ENCODE measurements at regions not wholly inside any gene's neighbourhood (a gene's known extent, or its start where the extent isn't known, plus 50 kb on each side); places are given as distances from the start of the nearest gene placed in this dataset.

GRCh38 chr3:137204409-137204808 lies 246.6 kb downstream of the IL20RB start:
- Histone ChIP-seq H3K4me1 (ENCODE audit: insufficient read depth, low read length, severe bottlenecking) (no peaks in the 10 kb centered on the region), H3K4me2 (ENCODE audit: low read length) (no peak overlapping the region), H3K9me3 (ENCODE audit: low read length) (no peaks in the 10 kb centered on the region), H3F3A (ENCODE audit: insufficient read depth, low read length) (no peaks in the 10 kb centered on the region), H3K27ac (ENCODE audit: low read depth, low read length, poor library complexity, severe bottlenecking) (no peak overlapping the region), H3K9ac (ENCODE audit: low read length) (no peak overlapping the region), H3K9me2 (ENCODE audit: low read depth, low read length) (no peaks in the 10 kb centered on the region), H4K20me1 (ENCODE audit: insufficient read depth, low read length) (no peaks in the 10 kb centered on the region), H3K79me2 (ENCODE audit: insufficient read depth, low read length) (no peaks in the 10 kb centered on the region), H3K27me3 (ENCODE audit: insufficient read depth, low read length) (no peaks in the 10 kb centered on the region), H3K4me3 (ENCODE audit: low read depth, low read length, poor library complexity, severe bottlenecking) (no peak overlapping the region), H3K36me3 (ENCODE audit: insufficient read depth, low read length) (no peaks in the 10 kb centered on the region), H2AFZ (ENCODE audit: low read length) (no peak overlapping the region)
- no peak for TF ChIP-seq CTCF (IDR thresholded peaks at IDR 0.05; ENCODE audit: low read length)
- TF ChIP-seq EZH2 (IDR thresholded peaks at IDR 0.05; ENCODE audit: borderline replicate concordance, low read length): no peak

GRCh38 chr3:137205394-137206045 lies 247.7 kb downstream of the IL20RB start:
- no peaks in the 10 kb centered on the region for H3K79me2 ChIP-seq (ENCODE audit: insufficient read depth, low read length)
- H3K27ac ChIP-seq (ENCODE audit: low read depth, low read length, poor library complexity, severe bottlenecking): no peak overlapping the region
- TF ChIP-seq EZH2 (IDR thresholded peaks at IDR 0.05; ENCODE audit: borderline replicate concordance, low read length) (no peak), CTCF (IDR thresholded peaks at IDR 0.05; ENCODE audit: low read length) (no peak)
- no peaks in the 10 kb centered on the region for H3K27me3 ChIP-seq (ENCODE audit: insufficient read depth, low read length)
- no peaks in the 10 kb centered on the region for H3K36me3 ChIP-seq (ENCODE audit: insufficient read depth, low read length)
- no peaks in the 10 kb centered on the region for H3K9me3 ChIP-seq (ENCODE audit: low read length)
- no peak overlapping the region for H3K9ac ChIP-seq (ENCODE audit: low read length)
- H4K20me1 ChIP-seq (ENCODE audit: insufficient read depth, low read length): no peaks in the 10 kb centered on the region
- no peak overlapping the region for H2AFZ ChIP-seq (ENCODE audit: low read length)
- no peaks in the 10 kb centered on the region for H3F3A ChIP-seq (ENCODE audit: insufficient read depth, low read length)
- no peak overlapping the region for H3K4me2 ChIP-seq (ENCODE audit: low read length)
- H3K4me1 ChIP-seq (ENCODE audit: insufficient read depth, low read length, severe bottlenecking): no peaks in the 10 kb centered on the region
- H3K4me3 ChIP-seq (ENCODE audit: low read depth, low read length, poor library complexity, severe bottlenecking): no peak overlapping the region
- H3K9me2 ChIP-seq (ENCODE audit: low read depth, low read length): no peaks in the 10 kb centered on the region

- TF ChIP-seq CTCF (IDR thresholded peaks at IDR 0.05; ENCODE audit: low read length): no peak
- no peak for TF ChIP-seq EZH2 (IDR thresholded peaks at IDR 0.05; ENCODE audit: borderline replicate concordance, low read length)
- Histone ChIP-seq H3K4me1 (ENCODE audit: insufficient read depth, low read length, severe bottlenecking) (no peaks in the 10 kb centered on the region), H4K20me1 (ENCODE audit: insufficient read depth, low read length) (no peaks in the 10 kb centered on the region), H3F3A (ENCODE audit: insufficient read depth, low read length) (no peaks in the 10 kb centered on the region), H3K4me3 (ENCODE audit: low read depth, low read length, poor library complexity, severe bottlenecking) (no peak overlapping the region), H3K36me3 (ENCODE audit: insufficient read depth, low read length) (no peaks in the 10 kb centered on the region), H2AFZ (ENCODE audit: low read length) (no peak overlapping the region), H3K4me2 (ENCODE audit: low read length) (no peak overlapping the region), H3K27ac (ENCODE audit: low read depth, low read length, poor library complexity, severe bottlenecking) (no peak overlapping the region), H3K79me2 (ENCODE audit: insufficient read depth, low read length) (no peaks in the 10 kb centered on the region), H3K9me3 (ENCODE audit: low read length) (no peaks in the 10 kb centered on the region), H3K9me2 (ENCODE audit: low read depth, low read length) (no peaks in the 10 kb centered on the region), H3K27me3 (ENCODE audit: insufficient read depth, low read length) (no peaks in the 10 kb centered on the region), H3K9ac (ENCODE audit: low read length) (no peak overlapping the region)
Observed at GRCh38 chr3:137207616-137208015, 249.8 kb downstream of the IL20RB start.

All from OCI-LY1 (cell line).